Astrocyte (in vitro differentiated cells and primary cell): ENCODE measurements at regions not wholly inside any gene's neighbourhood (a gene's known extent, or its start where the extent isn't known, plus 50 kb on each side); places are given as distances from the start of the nearest gene placed in this dataset.

Experiments used
- DNase-seq: peaks from one replicate; pipeline ENCODE4 v3.0.0-alpha.2; 2010; ENCODE audit warnings: low read depth
- FAIRE-seq: peaks from 2 replicates; lab custom pipeline; 2011; peaks lifted over from hg19 to GRCh38; lab: Jason Lieb, UNC
- H2AFZ ChIP-seq: 2 replicates; pipeline ENCODE4 v1.6.0; 2012; ENCODE audit warnings: low read depth, low read length, inconsistent platforms
- H3K27ac ChIP-seq: 2 replicates; pipeline ENCODE4 v1.5.1; 2011; ENCODE audit warnings: low read depth, low read length, inconsistent platforms
- H3K27me3 ChIP-seq: 2 replicates; pipeline ENCODE4 v1.6.0; 2011; ENCODE audit warnings: low read length, inconsistent platforms; ENCODE audit not compliant: insufficient read depth
- H3K36me3 ChIP-seq: 2 replicates; pipeline ENCODE4 v1.5.1; 2011; ENCODE audit warnings: low read length, inconsistent platforms; ENCODE audit not compliant: insufficient read depth
- H3K4me1 ChIP-seq: 2 replicates; pipeline ENCODE4 v1.5.1; 2011; ENCODE audit warnings: low read length, inconsistent platforms; ENCODE audit not compliant: insufficient read depth
- H3K4me2 ChIP-seq: 2 replicates; pipeline ENCODE4 v1.6.0; 2012; ENCODE audit warnings: low read length, inconsistent platforms
- H3K4me3 ChIP-seq: 2 replicates; pipeline ENCODE4 v1.5.1; 2011; ENCODE audit warnings: low read depth, mild to moderate bottlenecking, low read length, inconsistent platforms; ENCODE audit not compliant: insufficient read depth
- H3K79me2 ChIP-seq: 2 replicates; pipeline ENCODE4 v1.6.0; 2012; ENCODE audit warnings: mild to moderate bottlenecking, low read length, inconsistent platforms; ENCODE audit not compliant: insufficient read depth
- H3K9ac ChIP-seq: 2 replicates; pipeline ENCODE4 v1.6.0; 2012; ENCODE audit warnings: mild to moderate bottlenecking, low read length, inconsistent platforms
- H3K9me3 ChIP-seq: 2 replicates; pipeline ENCODE4 v1.5.1; 2012; ENCODE audit warnings: low read depth, mild to moderate bottlenecking, low read length, inconsistent platforms; ENCODE audit not compliant: insufficient read depth
- H4K20me1 ChIP-seq: 2 replicates; pipeline ENCODE4 v1.6.0; 2012; ENCODE audit warnings: low read length, inconsistent platforms; ENCODE audit not compliant: insufficient read depth
- H3K27ac Mint-ChIP-seq: one replicate; pipeline ENCODE4 v1.8.0; 2021; ENCODE audit warnings: mild to moderate bottlenecking, mixed read lengths; ENCODE audit not compliant: unreplicated experiment
- H3K27me3 Mint-ChIP-seq: one replicate; pipeline ENCODE4 v1.8.0; 2021; ENCODE audit warnings: low read depth, mixed read lengths; ENCODE audit not compliant: unreplicated experiment
- H3K36me3 Mint-ChIP-seq: one replicate; pipeline ENCODE4 v1.8.0; 2021; ENCODE audit warnings: low read depth, mixed read lengths; ENCODE audit not compliant: unreplicated experiment
- H3K4me1 Mint-ChIP-seq: one replicate; pipeline ENCODE4 v1.8.0; 2021; ENCODE audit warnings: low read depth, mixed read lengths; ENCODE audit not compliant: unreplicated experiment
- H3K4me3 Mint-ChIP-seq: one replicate; pipeline ENCODE4 v1.8.0; 2021; ENCODE audit warnings: mild to moderate bottlenecking, moderate library complexity, mixed read lengths; ENCODE audit not compliant: unreplicated experiment
- H3K9me3 Mint-ChIP-seq: one replicate; pipeline ENCODE4 v1.8.0; 2021; ENCODE audit warnings: mild to moderate bottlenecking, mixed read lengths; ENCODE audit not compliant: unreplicated experiment
- EZH2 ChIP-seq: IDR thresholded peaks from 2 replicates; pipeline ENCODE4 v1.6.1; 2012; ENCODE audit warnings: mild to moderate bottlenecking, low read length, inconsistent platforms; ENCODE audit not compliant: insufficient read depth
- TF ChIP-seq, protein P1 (sequence below): IDR thresholded peaks from 2 replicates; pipeline ENCODE4 v1.5.1; 2011; ENCODE audit warnings: low read depth, mild to moderate bottlenecking, inconsistent platforms, low read length, moderate library complexity; ENCODE audit not compliant: insufficient read depth

DNA sequence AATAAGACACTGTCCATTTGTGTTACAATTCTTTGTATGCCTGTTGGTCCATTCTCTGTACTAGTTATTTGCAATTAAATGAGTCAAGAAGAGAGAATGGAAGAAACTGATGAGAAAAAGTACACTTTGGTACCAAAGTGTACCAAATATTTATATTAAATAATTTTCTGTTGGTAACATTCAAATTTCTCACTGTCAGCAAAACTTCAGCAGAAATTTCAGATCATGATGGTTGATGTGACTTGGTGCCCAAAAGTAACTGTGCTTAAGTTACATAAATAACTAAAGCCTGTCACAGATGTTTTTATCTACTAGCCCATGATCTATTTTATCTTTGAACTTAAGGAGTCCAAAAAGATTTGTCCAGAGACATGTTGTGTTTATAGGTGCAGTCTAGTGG lies 274.4 kb upstream of the CXADR start:
- H3K27me3 ChIP-seq = no peaks in the 10 kb centered on the region
- H3K4me2 ChIP-seq = no peak overlapping the region
- H3K4me3 ChIP-seq = no peak overlapping the region
- no peaks in the 10 kb centered on the region for H3K9me3 ChIP-seq
- no peaks in the 10 kb centered on the region for H3K36me3 ChIP-seq
- H3K9ac ChIP-seq = no peak overlapping the region
- Mint-ChIP-seq H3K4me1 (no peaks in the 10 kb centered on the region), H3K36me3 (no peaks in the 10 kb centered on the region), H3K4me3 (no peak overlapping the region), H3K27ac (no peak overlapping the region), H3K9me3 (no peaks in the 10 kb centered on the region), H3K27me3 (no peaks in the 10 kb centered on the region)
- no peaks in the 10 kb centered on the region for H4K20me1 ChIP-seq
- FAIRE-seq (no peak), DNase-seq (no peak)
- TF ChIP-seq, protein P1, sequence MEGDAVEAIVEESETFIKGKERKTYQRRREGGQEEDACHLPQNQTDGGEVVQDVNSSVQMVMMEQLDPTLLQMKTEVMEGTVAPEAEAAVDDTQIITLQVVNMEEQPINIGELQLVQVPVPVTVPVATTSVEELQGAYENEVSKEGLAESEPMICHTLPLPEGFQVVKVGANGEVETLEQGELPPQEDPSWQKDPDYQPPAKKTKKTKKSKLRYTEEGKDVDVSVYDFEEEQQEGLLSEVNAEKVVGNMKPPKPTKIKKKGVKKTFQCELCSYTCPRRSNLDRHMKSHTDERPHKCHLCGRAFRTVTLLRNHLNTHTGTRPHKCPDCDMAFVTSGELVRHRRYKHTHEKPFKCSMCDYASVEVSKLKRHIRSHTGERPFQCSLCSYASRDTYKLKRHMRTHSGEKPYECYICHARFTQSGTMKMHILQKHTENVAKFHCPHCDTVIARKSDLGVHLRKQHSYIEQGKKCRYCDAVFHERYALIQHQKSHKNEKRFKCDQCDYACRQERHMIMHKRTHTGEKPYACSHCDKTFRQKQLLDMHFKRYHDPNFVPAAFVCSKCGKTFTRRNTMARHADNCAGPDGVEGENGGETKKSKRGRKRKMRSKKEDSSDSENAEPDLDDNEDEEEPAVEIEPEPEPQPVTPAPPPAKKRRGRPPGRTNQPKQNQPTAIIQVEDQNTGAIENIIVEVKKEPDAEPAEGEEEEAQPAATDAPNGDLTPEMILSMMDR = no peak
- TF ChIP-seq EZH2 = no peak
- no peaks in the 10 kb centered on the region for H3K4me1 ChIP-seq
- H3K79me2 ChIP-seq = no peaks in the 10 kb centered on the region
- H2AFZ ChIP-seq = no peak overlapping the region
- H3K27ac ChIP-seq = no peak overlapping the region

DNA sequence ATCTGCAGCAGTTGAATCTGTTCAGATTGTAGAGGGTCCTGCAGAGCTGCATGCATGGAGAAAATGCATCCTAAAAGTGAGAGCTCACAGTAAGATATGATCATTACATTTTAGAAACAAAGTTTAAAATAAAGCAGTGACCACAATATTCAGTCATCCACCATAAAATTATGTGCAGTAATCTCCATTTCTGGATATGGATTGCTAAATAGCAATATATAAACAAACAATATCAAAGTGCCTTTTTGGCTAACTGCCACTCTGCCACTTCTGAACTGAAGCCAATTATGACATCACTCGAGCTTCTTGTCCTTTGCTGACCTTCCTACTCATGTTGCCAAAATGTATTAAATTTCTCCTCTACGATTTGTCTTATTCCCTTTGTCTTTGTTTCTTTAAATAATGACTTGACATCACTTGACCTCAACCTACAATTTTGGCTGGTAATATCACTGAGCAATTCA lies 262.0 kb upstream of the CXADR start:
- H3K27ac ChIP-seq = no peak overlapping the region
- no peaks in the 10 kb centered on the region for H3K79me2 ChIP-seq
- Mint-ChIP-seq H3K27me3 (no peaks in the 10 kb centered on the region), H3K36me3 (no peaks in the 10 kb centered on the region), H3K4me1 (no peaks in the 10 kb centered on the region), H3K9me3 (no peaks in the 10 kb centered on the region), H3K27ac (no peak overlapping the region), H3K4me3 (no peak overlapping the region)
- DNase-seq = peak; percentile 3
- no peak overlapping the region for H2AFZ ChIP-seq
- no peak overlapping the region for H3K4me3 ChIP-seq
- H3K9me3 ChIP-seq = no peaks in the 10 kb centered on the region
- H3K4me2 ChIP-seq = no peak overlapping the region
- no peaks in the 10 kb centered on the region for H3K4me1 ChIP-seq
- TF ChIP-seq, protein P1 = no peak
- no peak for TF ChIP-seq EZH2
- no peaks in the 10 kb centered on the region for H4K20me1 ChIP-seq
- H3K9ac ChIP-seq = no peak overlapping the region
- no peak for FAIRE-seq
- H3K36me3 ChIP-seq = no peaks in the 10 kb centered on the region
- no peaks in the 10 kb centered on the region for H3K27me3 ChIP-seq

GRCh38 chr21:17257784-17258183 lies 255.1 kb upstream of the CXADR start:
- Mint-ChIP-seq H3K27ac (no peak overlapping the region), H3K4me3 (no peak overlapping the region), H3K27me3 (no peaks in the 10 kb centered on the region), H3K9me3 (no peaks in the 10 kb centered on the region), H3K36me3 (no peaks in the 10 kb centered on the region), H3K4me1 (no peaks in the 10 kb centered on the region)
- no peak overlapping the region for H3K27ac ChIP-seq
- no peak for FAIRE-seq
- no peaks in the 10 kb centered on the region for H3K4me1 ChIP-seq
- no peaks in the 10 kb centered on the region for H3K9me3 ChIP-seq
- H3K4me2 ChIP-seq = no peak overlapping the region
- no peaks in the 10 kb centered on the region for H4K20me1 ChIP-seq
- no peak overlapping the region for H3K4me3 ChIP-seq
- TF ChIP-seq, protein P1 = no peak
- TF ChIP-seq EZH2 = no peak
- no peaks in the 10 kb centered on the region for H3K36me3 ChIP-seq
- no peak overlapping the region for H2AFZ ChIP-seq
- no peaks in the 10 kb centered on the region for H3K27me3 ChIP-seq
- no peaks in the 10 kb centered on the region for H3K79me2 ChIP-seq
- no peak overlapping the region for H3K9ac ChIP-seq
- DNase-seq = peak; percentile 16
